ENCODE measurements at regions not wholly inside any gene's neighbourhood (a gene's known extent, or its start where the extent isn't known, plus 50 kb on each side); places are given as distances from the start of the nearest gene placed in this dataset.

DNA sequence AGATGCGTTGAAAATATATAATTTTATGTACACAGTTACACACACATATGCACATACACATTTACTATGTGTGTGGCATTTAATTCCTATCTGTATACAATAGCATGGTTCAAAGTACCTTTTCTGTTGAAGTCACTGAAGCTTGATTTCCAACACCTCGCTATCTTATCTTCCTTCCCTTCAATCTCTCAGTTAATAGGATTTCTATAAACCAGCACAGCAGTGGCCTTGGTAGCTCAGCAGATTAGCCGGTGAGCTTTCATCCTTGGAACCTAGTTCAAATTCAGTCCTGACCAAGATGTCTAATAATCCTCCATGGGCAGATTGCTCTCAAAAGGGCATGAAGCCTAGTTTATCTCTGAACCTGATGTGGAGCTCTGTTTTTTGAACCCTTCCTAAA is 2389.5 kb downstream of the MAT2B start:
- H3K36me3 ChIP-seq (ENCODE audit: control insufficient read depth, insufficient read depth, low read length) = no peaks in the 10 kb centered on the region
- DNase-seq (ENCODE audit: low read depth) = no peak
- no peak overlapping the region for H3K4me3 ChIP-seq (ENCODE audit: low read depth, low read length)
- TF ChIP-seq, protein P1, sequence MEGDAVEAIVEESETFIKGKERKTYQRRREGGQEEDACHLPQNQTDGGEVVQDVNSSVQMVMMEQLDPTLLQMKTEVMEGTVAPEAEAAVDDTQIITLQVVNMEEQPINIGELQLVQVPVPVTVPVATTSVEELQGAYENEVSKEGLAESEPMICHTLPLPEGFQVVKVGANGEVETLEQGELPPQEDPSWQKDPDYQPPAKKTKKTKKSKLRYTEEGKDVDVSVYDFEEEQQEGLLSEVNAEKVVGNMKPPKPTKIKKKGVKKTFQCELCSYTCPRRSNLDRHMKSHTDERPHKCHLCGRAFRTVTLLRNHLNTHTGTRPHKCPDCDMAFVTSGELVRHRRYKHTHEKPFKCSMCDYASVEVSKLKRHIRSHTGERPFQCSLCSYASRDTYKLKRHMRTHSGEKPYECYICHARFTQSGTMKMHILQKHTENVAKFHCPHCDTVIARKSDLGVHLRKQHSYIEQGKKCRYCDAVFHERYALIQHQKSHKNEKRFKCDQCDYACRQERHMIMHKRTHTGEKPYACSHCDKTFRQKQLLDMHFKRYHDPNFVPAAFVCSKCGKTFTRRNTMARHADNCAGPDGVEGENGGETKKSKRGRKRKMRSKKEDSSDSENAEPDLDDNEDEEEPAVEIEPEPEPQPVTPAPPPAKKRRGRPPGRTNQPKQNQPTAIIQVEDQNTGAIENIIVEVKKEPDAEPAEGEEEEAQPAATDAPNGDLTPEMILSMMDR (IDR thresholded peaks at IDR 0.05; ENCODE audit: insufficient read depth, low read length, severe bottlenecking) = no peak
- no peaks in the 10 kb centered on the region for H3K27me3 ChIP-seq (ENCODE audit: control insufficient read depth, insufficient read depth, low read length)
- FAIRE-seq = no peak

- Histone ChIP-seq H3K27me3 (ENCODE audit: control insufficient read depth, insufficient read depth, low read length) (no peaks in the 10 kb centered on the region), H3K36me3 (ENCODE audit: control insufficient read depth, insufficient read depth, low read length) (no peaks in the 10 kb centered on the region), H3K4me3 (ENCODE audit: low read depth, low read length) (no peak overlapping the region)
- no peak for FAIRE-seq
- no peak for DNase-seq (ENCODE audit: low read depth)
- TF ChIP-seq, protein P1 (IDR thresholded peaks at IDR 0.05; ENCODE audit: insufficient read depth, low read length, severe bottlenecking) = no peak
These were observed 2387.6 kb upstream of the WWC1 start for GRCh38 chr5:165903835-165904234.

DNA sequence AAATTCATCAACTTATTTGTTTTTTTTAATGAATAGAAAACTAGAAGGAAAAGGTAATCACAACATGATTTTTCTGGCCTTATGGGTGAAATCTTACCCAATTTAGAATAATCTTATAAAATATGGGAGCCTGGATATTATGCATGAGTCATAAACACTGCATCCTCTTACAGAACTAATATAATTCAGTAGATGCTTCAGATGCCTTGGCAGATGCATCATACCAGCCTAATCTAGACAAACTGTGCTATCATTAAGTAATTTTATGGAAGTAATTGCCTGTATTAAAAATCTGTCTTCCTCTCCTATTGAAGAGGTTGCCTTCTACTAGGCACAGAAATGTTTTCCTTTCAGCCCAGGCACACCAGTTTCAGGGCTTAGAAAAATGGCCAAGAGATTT is 2384.6 kb upstream of the WWC1 start:
- TF ChIP-seq, protein P1 (IDR thresholded peaks at IDR 0.05; ENCODE audit: insufficient read depth, low read length, severe bottlenecking) = no peak
- no peak for DNase-seq (ENCODE audit: low read depth)
- FAIRE-seq = no peak
- Histone ChIP-seq H3K36me3 (ENCODE audit: control insufficient read depth, insufficient read depth, low read length) (no peaks in the 10 kb centered on the region), H3K27me3 (ENCODE audit: control insufficient read depth, insufficient read depth, low read length) (no peaks in the 10 kb centered on the region), H3K4me3 (ENCODE audit: low read depth, low read length) (no peak overlapping the region)

DNA sequence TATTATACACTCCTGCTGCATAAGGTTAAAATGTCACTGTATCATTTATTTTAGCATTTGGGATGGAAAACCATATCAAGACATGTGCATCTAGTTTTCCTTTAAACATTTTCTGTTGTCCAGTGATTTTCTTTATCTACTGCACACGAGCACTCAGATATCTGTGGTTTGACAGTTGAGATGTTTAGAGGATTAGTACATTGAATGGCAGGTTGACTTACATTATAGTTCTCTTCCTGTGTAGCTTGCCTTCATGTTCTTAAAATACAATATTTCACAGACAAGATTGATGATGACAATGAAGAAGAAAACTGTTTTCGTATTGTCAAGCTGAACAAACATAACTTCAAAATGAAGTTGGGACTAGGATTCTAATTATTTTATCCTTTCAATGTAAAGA is 2378.4 kb upstream of the WWC1 start:
- no peaks in the 10 kb centered on the region for H3K36me3 ChIP-seq (ENCODE audit: control insufficient read depth, insufficient read depth, low read length)
- TF ChIP-seq, protein P1 (IDR thresholded peaks at IDR 0.05; ENCODE audit: insufficient read depth, low read length, severe bottlenecking) = no peak
- FAIRE-seq = no peak
- no peaks in the 10 kb centered on the region for H3K27me3 ChIP-seq (ENCODE audit: control insufficient read depth, insufficient read depth, low read length)
- H3K4me3 ChIP-seq (ENCODE audit: low read depth, low read length) = no peak overlapping the region
- no peak for DNase-seq (ENCODE audit: low read depth)

GRCh38 chr5:165914456-165914855 is 2377.0 kb upstream of the WWC1 start:
- FAIRE-seq (no peak), DNase-seq (ENCODE audit: low read depth) (no peak)
- TF ChIP-seq, protein P1 (IDR thresholded peaks at IDR 0.05; ENCODE audit: insufficient read depth, low read length, severe bottlenecking) = no peak

GRCh38 chr5:165919196-165919595 is 2372.2 kb upstream of the WWC1 start:
- TF ChIP-seq, protein P1 (IDR thresholded peaks at IDR 0.05; ENCODE audit: insufficient read depth, low read length, severe bottlenecking) = no peak
- DNase-seq (ENCODE audit: low read depth) (no peak), FAIRE-seq (no peak)

More at GRCh38 chr5:165914456-165914855, 2377.0 kb upstream of the WWC1 start:
- Histone ChIP-seq H3K36me3 (ENCODE audit: control insufficient read depth, insufficient read depth, low read length) (no peaks in the 10 kb centered on the region), H3K27me3 (ENCODE audit: control insufficient read depth, insufficient read depth, low read length) (no peaks in the 10 kb centered on the region), H3K4me3 (ENCODE audit: low read depth, low read length) (no peak overlapping the region)

More at GRCh38 chr5:165919196-165919595, 2372.2 kb upstream of the WWC1 start:
- H3K27me3 ChIP-seq (ENCODE audit: control insufficient read depth, insufficient read depth, low read length) = no peaks in the 10 kb centered on the region
- no peak overlapping the region for H3K4me3 ChIP-seq (ENCODE audit: low read depth, low read length)
- H3K36me3 ChIP-seq (ENCODE audit: control insufficient read depth, insufficient read depth, low read length) = no peaks in the 10 kb centered on the region

Data from bronchial epithelial cell (primary cell).